Stimulated activated naive CD8-positive, alpha-beta T cell treated with anti-CD3 and anti-CD28 coated beads, Interleukin-15, Interleukin-2, amounts not matched to agents 100 ng/mL and 50 ng/mL, for 24 hours (primary cell): ENCODE measurements at regions not wholly inside any gene's neighbourhood (a gene's known extent, or its start where the extent isn't known, plus 50 kb on each side); places are given as distances from the start of the nearest gene placed in this dataset.

Source experiments
- H3K27ac Mint-ChIP-seq: one replicate; pipeline ENCODE4 v1.8.0; 2021; ENCODE audit warnings: mild to moderate bottlenecking, mixed read lengths
- H3K27me3 Mint-ChIP-seq: one replicate; pipeline ENCODE4 v1.8.0; 2021; ENCODE audit warnings: mixed read lengths
- H3K36me3 Mint-ChIP-seq: one replicate; pipeline ENCODE4 v1.8.0; 2021; ENCODE audit warnings: low read depth, mixed read lengths
- H3K4me1 Mint-ChIP-seq: one replicate; pipeline ENCODE4 v1.8.0; 2021; ENCODE audit warnings: low read depth, mixed read lengths
- H3K4me3 Mint-ChIP-seq: one replicate; pipeline ENCODE4 v1.8.0; 2021; ENCODE audit warnings: mild to moderate bottlenecking, mixed read lengths
- H3K9me3 Mint-ChIP-seq: one replicate; pipeline ENCODE4 v1.8.0; 2021; ENCODE audit warnings: mixed read lengths

DNA sequence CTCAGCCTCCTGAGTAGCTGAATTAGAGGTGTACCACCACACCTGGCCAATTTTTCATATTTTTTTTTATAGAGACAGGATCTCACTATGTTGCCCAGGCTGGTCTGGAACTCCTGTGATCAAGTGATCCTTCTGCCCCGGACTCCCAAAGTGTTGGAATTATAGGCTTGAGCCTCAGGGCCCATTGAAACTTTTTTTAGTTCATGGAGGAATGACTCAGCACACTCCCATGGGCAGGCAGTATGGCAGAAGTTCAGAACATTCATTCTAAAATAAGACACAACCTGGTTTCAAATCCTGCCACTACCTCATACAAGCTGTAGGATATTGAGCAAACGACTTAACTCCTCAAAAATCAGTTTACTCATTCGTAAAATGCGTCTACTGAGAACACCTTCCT lies 320.4 kb upstream of the SP8 start:
- peaks cover 4% of the 10 kb centered on the region for H3K4me1 Mint-ChIP-seq
- peaks cover 10% of the 10 kb centered on the region for H3K27me3 Mint-ChIP-seq
- no peaks in the 10 kb centered on the region for H3K9me3 Mint-ChIP-seq
- H3K4me3 Mint-ChIP-seq, result no peak overlapping the region
- no peak overlapping the region for H3K27ac Mint-ChIP-seq
- H3K36me3 Mint-ChIP-seq, result no peaks in the 10 kb centered on the region

DNA sequence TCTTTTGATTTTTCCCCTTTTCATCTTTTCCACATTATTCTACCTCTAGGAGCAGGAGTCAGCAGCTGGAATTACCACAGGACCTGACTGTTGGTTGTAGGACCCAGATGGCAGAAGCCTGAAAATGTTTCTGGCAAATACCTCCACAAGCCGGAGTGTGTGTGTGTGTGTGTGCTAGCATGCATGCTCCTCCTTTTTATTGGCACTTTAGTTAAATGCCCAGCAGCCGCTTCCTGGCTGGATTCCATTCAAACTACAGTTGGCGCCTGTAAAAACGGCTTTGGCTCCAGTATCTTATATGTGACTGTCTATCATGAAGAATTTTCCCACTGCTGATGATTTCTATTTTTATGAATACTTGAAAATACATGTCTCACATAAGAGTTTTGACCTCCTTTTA lies 319.7 kb upstream of the SP4 start:
- peaks cover 4% of the 10 kb centered on the region for H3K4me1 Mint-ChIP-seq
- peaks cover 10% of the 10 kb centered on the region for H3K27me3 Mint-ChIP-seq
- H3K36me3 Mint-ChIP-seq, result no peaks in the 10 kb centered on the region
- no peak overlapping the region for H3K27ac Mint-ChIP-seq
- H3K9me3 Mint-ChIP-seq, result no peaks in the 10 kb centered on the region
- no peak overlapping the region for H3K4me3 Mint-ChIP-seq

DNA sequence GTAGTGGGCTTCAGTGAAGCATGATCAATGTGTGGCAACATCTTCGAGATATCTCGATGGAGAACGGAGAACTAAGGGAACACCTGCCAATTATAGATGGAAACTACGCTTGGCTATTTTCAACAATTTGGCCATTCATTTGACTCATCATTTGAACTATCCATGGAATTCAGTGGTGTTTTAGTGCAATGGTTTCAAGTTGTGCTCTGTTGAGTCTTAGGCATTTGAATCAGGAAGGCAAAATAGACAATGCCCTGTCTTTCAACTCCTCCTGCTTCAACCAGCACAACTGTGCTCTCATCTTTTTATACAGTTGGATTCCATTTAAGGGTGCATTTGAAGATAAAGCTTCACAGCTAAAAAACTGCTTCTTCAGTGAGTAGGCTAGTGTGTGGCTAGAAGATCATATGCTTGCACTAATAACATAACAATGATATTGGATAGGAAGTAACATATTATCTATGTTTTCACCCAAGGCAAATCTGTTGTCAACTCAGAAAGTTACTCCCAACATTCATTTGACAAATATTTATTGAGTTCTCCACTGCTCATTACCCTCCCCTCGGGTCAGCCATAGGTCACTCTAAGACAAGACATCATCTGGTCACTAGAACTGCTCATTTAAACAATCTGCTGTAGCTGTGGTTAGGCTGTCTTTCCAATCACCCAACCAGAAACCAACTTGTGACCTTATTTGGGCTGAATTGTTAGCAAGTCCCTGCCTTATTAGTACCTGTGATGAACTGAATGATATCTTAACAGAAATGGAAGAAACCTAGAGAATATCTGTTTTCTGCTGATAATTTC lies 314.1 kb upstream of the SP4 start:
- Mint-ChIP-seq H3K4me3 (no peak overlapping the region), H3K36me3 (no peaks in the 10 kb centered on the region), H3K27ac (no peak overlapping the region), H3K27me3 (peaks cover 22% of the 10 kb centered on the region), H3K4me1 (no peaks in the 10 kb centered on the region), H3K9me3 (no peaks in the 10 kb centered on the region)

DNA sequence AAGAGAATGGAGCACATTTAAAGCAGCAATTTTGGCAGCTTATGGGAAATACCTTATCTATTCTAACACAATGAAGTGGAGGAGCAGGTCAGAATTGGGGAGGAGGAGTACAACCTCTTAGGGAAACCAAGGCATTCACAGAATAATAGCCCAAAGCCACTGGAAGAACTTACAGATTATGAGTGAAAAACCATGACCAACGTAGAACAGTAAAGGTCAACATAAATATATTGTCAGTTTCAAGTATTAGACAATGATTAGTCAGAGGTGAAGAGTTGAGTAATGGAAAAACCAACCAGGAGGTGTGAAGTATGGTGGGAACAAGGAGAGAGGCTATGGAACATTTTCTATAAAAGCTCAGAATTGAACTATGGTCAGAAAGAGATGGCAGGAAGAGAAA lies 304.3 kb upstream of the SP4 start:
- Mint-ChIP-seq H3K27ac (no peak overlapping the region), H3K4me3 (no peak overlapping the region), H3K27me3 (peaks cover 21% of the 10 kb centered on the region), H3K4me1 (peaks cover 13% of the 10 kb centered on the region), H3K9me3 (no peaks in the 10 kb centered on the region), H3K36me3 (no peaks in the 10 kb centered on the region)

DNA sequence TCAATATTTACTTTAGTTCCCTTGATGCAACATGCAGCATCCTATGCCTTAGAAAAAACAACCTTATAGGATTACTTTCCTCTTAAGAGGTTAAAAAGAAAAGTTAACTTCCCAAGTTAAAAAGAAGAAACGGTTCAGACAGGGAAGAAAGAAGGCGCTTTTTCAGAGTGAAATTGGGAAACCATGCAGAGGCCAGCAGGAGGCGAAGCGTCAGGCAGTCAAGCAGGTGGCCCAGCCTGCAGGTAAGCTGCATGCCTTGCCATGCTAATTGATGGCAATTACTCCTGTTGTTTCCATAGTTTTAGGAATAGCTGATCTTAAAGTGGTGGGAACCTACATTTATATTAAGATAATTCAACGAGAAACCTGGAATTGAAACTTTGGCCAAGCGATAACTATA lies 302.6 kb upstream of the SP4 start:
- H3K27me3 Mint-ChIP-seq, result peaks cover 31% of the 10 kb centered on the region
- peaks cover 13% of the 10 kb centered on the region for H3K4me1 Mint-ChIP-seq

DNA sequence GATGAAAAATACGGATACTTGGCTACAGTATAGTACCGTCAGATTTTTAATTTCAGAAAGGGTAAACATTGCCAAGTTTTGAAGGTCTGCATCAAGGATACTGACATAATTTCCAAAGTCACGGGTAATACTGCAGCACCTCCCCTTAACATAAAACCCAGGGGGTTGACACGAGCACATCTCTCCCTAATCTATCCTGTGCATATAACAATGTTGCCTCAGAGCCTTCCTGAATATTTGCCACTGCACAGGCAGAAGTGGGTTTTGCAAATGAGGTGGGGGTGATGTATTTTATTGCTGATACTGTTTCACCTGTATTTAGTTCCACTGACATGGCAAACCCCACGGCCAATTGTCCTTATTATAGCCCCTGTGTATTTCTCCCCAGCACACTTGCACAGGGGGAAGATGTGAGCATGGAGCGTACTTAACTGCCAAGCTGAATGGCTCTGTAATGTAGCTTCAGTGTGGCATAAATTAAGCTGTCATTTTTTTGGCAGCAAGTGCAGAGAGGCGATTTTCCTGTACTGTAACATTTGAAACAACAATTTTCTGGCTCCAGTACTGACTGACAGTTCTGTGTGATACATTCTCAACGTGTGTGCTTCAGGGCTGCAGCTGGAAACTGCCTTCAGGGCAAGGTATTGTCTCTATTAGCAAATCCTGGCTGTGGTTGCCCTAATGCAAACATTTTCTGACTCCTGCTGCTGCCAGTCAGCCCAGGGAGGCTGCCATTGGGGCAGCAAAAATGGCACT lies 299.6 kb upstream of the SP4 start:
- Mint-ChIP-seq H3K27me3 (peaks cover 28% of the 10 kb centered on the region), H3K4me3 (no peak overlapping the region), H3K36me3 (no peaks in the 10 kb centered on the region), H3K4me1 (peaks cover 9% of the 10 kb centered on the region), H3K9me3 (peaks cover 5% of the 10 kb centered on the region), H3K27ac (no peak overlapping the region)

More for the DNA sequence above, 302.6 kb upstream of the SP4 start:
- Mint-ChIP-seq H3K4me3 (no peak overlapping the region), H3K27ac (no peak overlapping the region), H3K9me3 (no peaks in the 10 kb centered on the region), H3K36me3 (no peaks in the 10 kb centered on the region)

DNA sequence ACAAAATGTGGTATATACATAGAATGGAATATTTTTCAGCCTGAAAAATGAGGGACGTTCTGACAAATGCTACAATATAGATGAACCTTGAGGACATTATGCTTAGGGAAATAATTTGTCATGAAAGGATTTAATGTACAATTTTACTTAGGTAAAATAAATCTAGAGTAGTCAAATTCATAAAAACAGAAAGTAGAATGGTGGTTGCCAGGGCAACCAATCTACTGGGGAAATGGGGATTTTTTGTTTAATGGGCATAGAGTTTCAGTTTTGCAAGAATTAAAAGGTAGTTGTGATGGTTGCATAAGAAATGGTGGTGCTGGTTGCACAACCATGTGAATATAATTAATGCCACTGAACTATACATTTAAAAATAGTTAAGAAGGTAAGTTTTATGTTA lies 296.0 kb upstream of the SP4 start:
- H3K27ac Mint-ChIP-seq, result no peak overlapping the region
- no peaks in the 10 kb centered on the region for H3K36me3 Mint-ChIP-seq
- H3K4me1 Mint-ChIP-seq, result no peaks in the 10 kb centered on the region
- no peak overlapping the region for H3K4me3 Mint-ChIP-seq
- peaks cover 25% of the 10 kb centered on the region for H3K27me3 Mint-ChIP-seq
- peaks cover 12% of the 10 kb centered on the region for H3K9me3 Mint-ChIP-seq

DNA sequence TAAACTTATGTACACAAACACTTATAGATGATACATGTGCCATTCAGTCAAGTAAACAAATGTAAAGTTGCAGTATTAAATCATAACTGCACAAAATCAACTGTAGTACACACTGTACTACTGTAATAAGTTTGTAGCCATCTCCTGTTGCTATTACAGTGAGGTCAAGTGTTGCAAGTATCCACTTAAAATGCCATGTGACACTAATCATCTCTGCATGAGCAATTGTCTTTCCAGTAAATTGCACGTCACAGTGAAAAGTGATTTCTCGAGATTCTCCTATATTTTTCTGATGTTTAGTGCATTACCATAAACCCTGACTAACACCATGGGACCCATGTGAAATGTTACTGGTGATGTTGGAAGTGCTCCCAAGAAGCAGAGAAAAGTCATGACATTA lies 293.3 kb upstream of the SP4 start:
- peaks cover 15% of the 10 kb centered on the region for H3K27me3 Mint-ChIP-seq
- no peaks in the 10 kb centered on the region for H3K36me3 Mint-ChIP-seq
- peaks cover 12% of the 10 kb centered on the region for H3K9me3 Mint-ChIP-seq
- no peak overlapping the region for H3K4me3 Mint-ChIP-seq
- H3K27ac Mint-ChIP-seq, result no peak overlapping the region
- H3K4me1 Mint-ChIP-seq, result no peaks in the 10 kb centered on the region

DNA sequence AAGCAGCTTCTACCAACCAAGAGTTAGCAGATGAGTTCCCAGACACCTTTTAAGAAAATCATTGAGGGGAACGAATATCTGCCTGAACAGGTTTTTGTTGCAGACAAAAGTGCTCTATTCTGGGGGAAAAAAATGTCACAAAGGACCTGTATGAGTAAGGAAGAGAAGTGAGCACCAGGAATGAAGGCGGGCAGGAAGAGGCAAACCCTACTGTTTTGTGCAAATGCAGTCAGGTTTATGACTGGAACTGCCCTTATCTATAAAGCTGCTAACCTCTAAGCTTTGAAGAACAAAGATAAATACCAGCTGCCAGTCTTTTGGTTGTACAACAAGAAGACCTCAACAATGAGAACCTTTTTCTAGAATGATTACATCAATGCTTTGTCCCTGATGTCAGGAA lies 292.4 kb upstream of the SP4 start:
- H3K9me3 Mint-ChIP-seq, result peaks cover 12% of the 10 kb centered on the region
- H3K4me3 Mint-ChIP-seq, result no peak overlapping the region
- peaks cover 14% of the 10 kb centered on the region for H3K27me3 Mint-ChIP-seq
- H3K36me3 Mint-ChIP-seq, result no peaks in the 10 kb centered on the region
- H3K4me1 Mint-ChIP-seq, result no peaks in the 10 kb centered on the region
- no peak overlapping the region for H3K27ac Mint-ChIP-seq

DNA sequence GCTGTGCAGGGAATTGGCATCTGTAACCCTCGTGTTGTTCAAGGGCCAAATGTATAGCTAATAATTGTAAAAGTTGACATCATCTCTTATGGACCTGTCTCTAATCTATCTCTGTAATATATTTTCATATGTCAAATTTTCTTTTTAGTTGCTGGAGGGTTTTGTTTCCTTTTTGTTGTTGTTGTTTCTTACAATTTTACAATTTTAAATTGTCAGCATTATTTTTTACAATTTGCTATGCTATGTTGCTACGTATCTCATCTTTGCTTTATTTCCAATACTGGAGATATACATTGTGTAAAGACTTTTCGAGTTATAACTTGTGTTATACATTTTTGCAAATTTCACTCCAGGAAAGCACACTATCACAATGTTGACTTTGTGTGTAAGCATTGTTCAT lies 290.2 kb upstream of the SP4 start:
- Mint-ChIP-seq H3K9me3 (peaks cover 7% of the 10 kb centered on the region), H3K27me3 (peaks cover 12% of the 10 kb centered on the region), H3K4me1 (no peaks in the 10 kb centered on the region), H3K4me3 (no peak overlapping the region), H3K36me3 (no peaks in the 10 kb centered on the region), H3K27ac (no peak overlapping the region)

DNA sequence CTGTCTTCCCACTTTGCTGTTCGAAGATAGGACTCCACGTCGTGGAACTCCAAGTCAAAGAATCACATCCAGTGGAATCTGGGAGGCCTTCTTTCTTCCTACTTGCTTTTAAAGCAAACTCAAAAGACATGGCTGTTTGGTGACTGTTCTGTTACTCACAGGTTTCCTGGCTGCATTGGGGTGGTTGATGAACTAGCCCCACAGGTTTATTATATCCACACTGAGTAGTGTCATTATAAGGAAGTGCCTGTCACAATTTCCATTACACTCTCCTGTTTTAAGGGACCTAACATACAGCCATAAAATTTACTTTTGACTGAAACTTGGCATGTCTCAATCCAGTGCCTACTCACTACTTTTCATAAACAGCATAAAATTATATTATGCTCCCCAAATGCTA lies 287.3 kb upstream of the SP4 start:
- Mint-ChIP-seq H3K4me1 (no peaks in the 10 kb centered on the region), H3K4me3 (no peak overlapping the region), H3K9me3 (no peaks in the 10 kb centered on the region), H3K27me3 (peaks cover 12% of the 10 kb centered on the region), H3K36me3 (no peaks in the 10 kb centered on the region), H3K27ac (no peak overlapping the region)

DNA sequence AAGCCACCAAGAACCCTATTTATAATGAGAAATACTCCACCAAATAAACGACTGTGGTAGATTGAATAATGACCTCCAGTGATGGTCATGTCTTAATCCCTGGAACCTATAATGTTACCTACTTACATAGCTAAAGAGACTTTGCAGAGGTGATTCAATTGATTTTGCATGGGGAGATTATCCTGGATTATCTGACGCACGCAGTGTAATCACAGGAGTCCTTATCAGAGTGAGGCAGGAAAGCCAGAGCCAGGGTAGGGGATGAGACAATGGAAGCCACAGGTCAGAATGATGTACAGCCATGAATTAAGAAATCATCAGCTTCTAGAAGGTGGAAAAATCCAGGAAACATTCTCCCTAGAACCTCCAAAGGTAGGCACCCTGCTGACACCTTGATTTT lies 286.4 kb upstream of the SP4 start:
- Mint-ChIP-seq H3K4me3 (no peak overlapping the region), H3K36me3 (no peaks in the 10 kb centered on the region)

DNA sequence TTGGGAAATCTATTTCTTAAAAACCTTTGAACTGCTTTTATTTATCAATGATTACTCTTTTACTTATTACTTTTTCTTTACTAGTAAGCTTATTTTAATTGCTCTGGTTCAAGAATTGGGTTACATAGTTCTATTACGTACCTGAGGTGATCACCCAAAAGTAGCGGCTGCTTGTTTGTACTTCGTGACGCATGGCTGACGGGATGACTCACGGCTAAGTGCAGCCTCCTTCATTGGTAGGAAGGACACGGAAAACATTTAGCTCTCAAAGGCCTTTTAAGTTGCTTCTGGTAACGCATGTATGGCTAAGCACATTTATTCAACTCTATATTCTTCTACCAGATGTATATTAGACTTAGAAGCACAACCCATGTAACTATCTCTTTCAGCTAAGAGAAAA lies 285.8 kb upstream of the SP4 start:
- H3K4me3 Mint-ChIP-seq, result no peak overlapping the region
- no peaks in the 10 kb centered on the region for H3K36me3 Mint-ChIP-seq
- no peaks in the 10 kb centered on the region for H3K4me1 Mint-ChIP-seq
- no peaks in the 10 kb centered on the region for H3K9me3 Mint-ChIP-seq
- peaks cover 15% of the 10 kb centered on the region for H3K27me3 Mint-ChIP-seq
- no peak overlapping the region for H3K27ac Mint-ChIP-seq

More for the DNA sequence above, 286.4 kb upstream of the SP4 start:
- H3K9me3 Mint-ChIP-seq, result no peaks in the 10 kb centered on the region
- H3K27ac Mint-ChIP-seq, result no peak overlapping the region
- H3K4me1 Mint-ChIP-seq, result no peaks in the 10 kb centered on the region
- H3K27me3 Mint-ChIP-seq, result peaks cover 15% of the 10 kb centered on the region

DNA sequence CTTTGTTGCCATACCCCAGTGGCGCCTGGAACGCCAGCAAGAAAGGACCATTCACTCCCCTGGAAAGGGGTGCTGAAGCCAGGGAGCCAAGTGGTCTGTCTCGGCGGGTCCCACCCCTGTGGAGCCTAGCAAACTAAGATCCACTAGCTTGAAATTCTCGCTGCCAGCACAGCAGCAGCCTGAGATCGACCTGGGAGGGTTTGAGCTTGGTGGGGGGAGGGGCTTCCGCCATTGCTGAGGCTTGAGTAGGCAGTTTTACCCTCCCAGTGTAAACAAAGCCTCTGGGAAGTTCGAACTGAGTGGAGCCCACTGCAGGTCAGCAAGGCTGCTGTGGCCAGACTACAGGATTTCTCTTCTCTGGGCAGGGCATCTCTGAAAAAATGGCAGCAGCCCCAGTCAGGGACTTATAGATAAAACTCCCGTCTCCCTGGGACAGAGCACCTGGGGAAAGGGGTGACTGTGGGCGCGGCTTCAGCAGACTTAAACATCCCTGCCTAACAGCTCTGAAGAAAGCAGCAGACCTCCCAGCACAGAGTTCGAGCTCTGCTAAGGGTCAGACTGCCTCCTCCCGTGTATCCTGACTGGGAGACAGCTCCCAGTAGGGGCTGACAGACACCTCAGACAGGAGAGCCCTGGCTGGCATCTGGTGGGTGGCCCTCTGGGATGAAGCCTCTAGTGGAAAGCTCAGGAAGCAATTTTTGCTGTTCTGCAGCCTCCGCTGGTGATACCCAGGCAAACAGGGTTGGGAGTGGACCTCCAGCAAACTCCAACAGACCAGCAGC lies 281.1 kb upstream of the SP4 start:
- no peak overlapping the region for H3K4me3 Mint-ChIP-seq

DNA sequence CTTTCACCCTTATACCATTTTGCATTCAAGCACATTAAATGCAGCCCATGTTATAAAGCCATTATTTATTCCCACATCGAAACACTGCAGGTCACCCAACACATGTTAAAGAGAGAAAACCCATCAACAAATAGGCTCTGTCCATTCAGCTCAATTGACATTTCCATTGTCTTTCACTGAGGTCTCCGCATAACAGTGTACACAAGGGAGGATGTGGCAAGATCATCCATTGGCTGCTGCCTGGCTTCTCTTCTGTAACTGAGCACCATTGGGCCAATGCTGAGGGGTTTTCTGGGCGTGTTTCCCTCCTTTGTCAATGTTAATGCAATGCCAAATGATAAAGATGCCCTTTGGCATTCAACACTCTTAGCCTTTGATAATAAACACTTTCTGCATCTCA lies 278.1 kb upstream of the SP4 start:
- H3K4me3 Mint-ChIP-seq, result no peak overlapping the region
- H3K9me3 Mint-ChIP-seq, result no peaks in the 10 kb centered on the region
- H3K4me1 Mint-ChIP-seq, result no peaks in the 10 kb centered on the region
- no peak overlapping the region for H3K27ac Mint-ChIP-seq
- H3K27me3 Mint-ChIP-seq, result peaks cover 13% of the 10 kb centered on the region
- H3K36me3 Mint-ChIP-seq, result no peaks in the 10 kb centered on the region

More for the DNA sequence above, 281.1 kb upstream of the SP4 start:
- Mint-ChIP-seq H3K9me3 (no peaks in the 10 kb centered on the region), H3K27ac (no peak overlapping the region), H3K4me1 (no peaks in the 10 kb centered on the region), H3K27me3 (peaks cover 9% of the 10 kb centered on the region), H3K36me3 (no peaks in the 10 kb centered on the region)
